HG03575 (cell line): ENCODE measurements at regions not wholly inside any gene's neighbourhood (a gene's known extent, or its start where the extent isn't known, plus 50 kb on each side); places are given as distances from the start of the nearest gene placed in this dataset.
"Not testable (repeated sequence)": the region's sequence is repeated elsewhere in the genome, so short reads cannot be mapped to it uniquely, and the experiment has no call there.

Source experiments
- ATAC-seq: cut with Tn5 transposase; IDR thresholded peaks from one replicate; pipeline ENCODE4 v1.9.1; 2021; ENCODE audit not compliant: unreplicated experiment, insufficient number of reproducible peaks, low FRiP score; ENCODE audit errors: extremely low read depth

- no peak for ATAC-seq
These were observed 274.5 kb downstream of the DACT1 start for GRCh38 chr14:58912287-58912686.

DNA sequence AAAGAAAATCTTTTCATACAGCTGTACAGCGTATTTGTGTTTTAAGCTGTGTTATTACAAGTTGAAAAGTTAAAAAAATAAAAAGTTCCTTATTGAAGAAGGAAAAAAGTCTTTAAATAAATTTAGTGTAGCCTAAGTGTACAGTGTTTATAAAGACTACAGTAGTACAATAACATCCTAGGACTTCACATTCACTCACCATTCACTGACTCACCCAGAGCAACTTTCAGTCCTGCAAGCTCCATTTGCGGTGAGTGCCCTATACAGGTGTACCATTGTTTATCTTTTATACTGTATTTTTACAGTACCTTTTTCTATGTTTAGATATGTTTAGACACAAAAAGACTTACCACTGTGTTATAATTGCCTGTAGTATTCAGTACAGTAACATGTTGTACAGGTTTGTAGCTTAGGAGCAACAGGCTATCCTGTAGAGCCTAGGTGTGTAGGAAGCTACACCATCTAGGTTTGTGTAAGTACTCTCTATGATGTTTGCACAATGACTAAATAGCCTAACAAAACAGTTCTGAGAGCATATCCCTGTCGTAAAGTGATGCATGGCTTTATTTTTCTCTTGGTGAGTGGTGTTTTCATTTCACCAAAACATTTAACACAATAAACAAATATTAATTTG lies 275.2 kb downstream of the DACT1 start:
- no peak for ATAC-seq

DNA sequence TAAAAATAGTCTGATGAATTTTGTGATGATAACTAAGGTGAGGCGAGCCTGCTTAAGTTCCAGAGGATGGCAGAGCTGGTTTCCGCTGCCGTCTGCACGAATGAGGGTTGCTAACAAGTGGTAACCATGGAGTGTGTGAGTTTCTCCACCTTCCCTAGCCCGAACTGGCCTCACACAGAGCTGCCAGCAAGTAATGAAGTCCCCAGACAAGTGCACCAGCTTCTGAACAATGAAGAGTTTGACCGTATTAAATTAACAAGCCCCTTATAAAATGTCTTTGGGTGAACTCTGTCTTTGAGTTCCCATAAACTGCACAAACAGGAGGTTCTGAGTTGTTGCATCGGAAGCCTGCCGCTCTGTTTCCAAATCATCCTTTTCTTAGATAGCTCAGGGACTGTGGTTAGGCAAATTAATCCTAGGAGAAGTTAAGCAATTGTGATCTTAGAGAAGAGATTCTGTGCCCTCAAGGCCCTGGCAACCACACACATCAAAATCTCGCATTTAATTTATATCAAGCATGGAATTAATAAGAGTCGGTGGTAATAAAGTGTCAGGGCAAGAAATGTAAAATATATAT lies 274.1 kb upstream of the DAAM1 start:
- ATAC-seq, result no peak

- no peak for ATAC-seq
These were observed 272.8 kb upstream of the DAAM1 start for GRCh38 chr14:58915646-58916045.

GRCh38 chr14:58918066-58918738 lies 270.3 kb upstream of the DAAM1 start:
- no peak for ATAC-seq

GRCh38 chr14:58919217-58919616 lies 269.2 kb upstream of the DAAM1 start:
- ATAC-seq, result no peak

GRCh38 chr14:58920230-58920629 lies 268.2 kb upstream of the DAAM1 start:
- no peak for ATAC-seq

GRCh38 chr14:58922201-58922940 lies 266.1 kb upstream of the DAAM1 start:
- ATAC-seq, result not testable (repeated sequence)

- no peak for ATAC-seq
These were observed 264.6 kb upstream of the DAAM1 start for GRCh38 chr14:58923751-58924405.

- ATAC-seq, result no peak
These were observed 246.8 kb upstream of the DAAM1 start for GRCh38 chr14:58941629-58942028.

DNA sequence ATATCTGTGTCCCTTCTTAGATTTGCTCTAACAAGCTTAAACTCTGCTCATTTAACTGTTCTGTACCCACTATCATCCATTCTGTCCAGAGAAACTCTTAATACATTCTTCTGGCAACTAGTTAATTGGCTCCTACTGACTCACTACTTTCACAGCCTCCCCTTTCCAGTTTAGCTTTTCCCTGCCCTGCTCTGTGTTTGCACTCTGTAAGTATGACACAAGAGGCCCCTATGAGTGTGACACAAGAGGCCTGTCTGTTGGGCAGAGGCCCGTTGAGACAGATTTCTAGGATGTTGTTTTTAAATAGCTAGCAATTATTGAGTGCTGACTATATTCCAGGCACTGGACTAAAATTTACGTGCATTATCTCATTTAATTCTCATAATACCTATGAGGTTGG lies 246.0 kb upstream of the DAAM1 start:
- ATAC-seq, result no peak

DNA sequence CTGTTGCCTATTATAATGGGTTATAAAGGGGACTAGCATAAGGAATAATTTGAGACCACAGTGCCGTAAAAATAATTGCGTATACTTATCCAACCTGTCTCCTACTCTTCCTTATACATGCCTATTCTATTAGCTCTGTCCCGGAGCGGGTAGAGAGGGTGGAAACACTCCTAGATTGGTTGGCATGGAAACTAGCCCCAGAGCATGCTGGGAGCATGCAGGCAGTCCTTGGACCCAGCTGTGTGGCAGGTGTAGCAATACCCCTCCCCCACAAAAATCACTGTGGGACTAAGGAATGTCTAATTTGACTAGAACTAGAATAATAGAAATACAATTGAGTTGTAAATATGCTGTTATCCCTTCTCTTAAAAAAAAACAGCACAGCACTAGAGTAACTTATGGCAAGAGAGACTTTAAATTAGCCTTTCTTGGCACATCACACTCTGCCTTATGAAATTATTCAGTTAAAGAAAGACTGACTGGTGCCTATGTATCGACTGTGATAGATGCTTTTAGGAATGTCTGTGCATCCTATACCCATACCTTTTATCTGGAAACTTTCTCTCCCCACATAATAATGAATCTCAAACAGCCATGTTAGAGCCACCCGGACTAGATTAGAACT lies 244.0 kb upstream of the DAAM1 start:
- no peak for ATAC-seq

GRCh38 chr14:58944968-58945356 lies 243.5 kb upstream of the DAAM1 start:
- no peak for ATAC-seq

DNA sequence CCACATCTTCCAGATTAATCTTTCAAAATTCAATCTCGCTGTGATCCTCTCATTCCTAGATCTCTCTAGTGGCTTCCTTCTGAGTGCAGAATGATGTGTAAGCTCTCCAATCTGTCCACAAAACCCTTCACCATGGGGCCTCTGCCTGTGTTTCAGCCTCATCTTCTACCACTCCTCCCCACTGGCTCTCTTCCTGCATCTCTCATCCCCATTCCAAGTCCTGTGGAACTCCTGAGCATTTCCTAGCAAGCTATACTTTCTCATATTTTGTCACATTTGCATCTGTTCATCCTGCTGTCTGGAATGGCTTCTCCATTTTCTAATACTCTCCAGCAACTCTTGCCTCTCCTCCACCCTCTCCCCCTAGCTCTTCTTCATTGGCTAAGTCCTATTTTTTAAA lies 242.0 kb upstream of the DAAM1 start:
- no peak for ATAC-seq

- no peak for ATAC-seq
These were observed 241.3 kb upstream of the DAAM1 start for GRCh38 chr14:58947156-58947555.

DNA sequence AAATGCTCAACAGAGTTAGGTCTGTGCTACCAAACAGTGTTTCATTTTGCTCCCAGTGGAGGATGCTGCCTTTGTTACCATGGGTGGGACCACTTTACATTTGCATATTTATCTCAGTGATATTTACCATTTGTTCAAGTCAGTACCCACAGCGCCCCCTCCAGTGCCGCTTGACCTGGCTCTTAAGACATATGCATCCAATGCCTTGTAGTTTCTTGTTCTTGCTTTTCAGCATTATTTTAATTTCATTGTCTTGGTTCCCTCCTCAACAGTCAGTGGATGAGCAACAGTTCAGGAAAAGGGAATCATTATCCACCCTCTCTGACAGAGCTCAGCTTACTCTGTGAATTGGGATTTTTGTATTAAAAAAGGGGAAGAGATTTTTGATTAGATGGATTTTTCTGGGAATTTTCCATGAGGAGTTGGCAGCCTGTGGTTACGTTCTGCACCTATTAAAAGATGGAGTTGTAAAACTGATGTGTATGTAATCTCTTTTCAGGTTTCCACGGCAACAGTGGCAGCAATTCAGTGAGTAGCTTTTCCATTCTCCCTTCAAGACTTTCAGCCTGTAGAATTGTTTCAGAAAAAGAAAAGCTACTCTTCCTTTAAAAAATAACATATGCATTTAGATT lies 240.5 kb upstream of the DAAM1 start:
- no peak for ATAC-seq

- ATAC-seq, result no peak
These were observed 237.9 kb upstream of the DAAM1 start for GRCh38 chr14:58950555-58950954.

- no peak for ATAC-seq
These were observed 237.3 kb upstream of the DAAM1 start for GRCh38 chr14:58951143-58951542.

- no peak for ATAC-seq
These were observed 234.4 kb upstream of the DAAM1 start for GRCh38 chr14:58954052-58954451.
